Lung (tissue), 11 donors: ENCODE measurements at regions not wholly inside any gene's neighbourhood (a gene's known extent, or its start where the extent isn't known, plus 50 kb on each side); places are given as distances from the start of the nearest gene placed in this dataset.

ENCODE experiments used
- ATAC-seq: fragments of 200-7000 bp; cut with Tn5 transposase; one replicate; pipeline ENCODE4 v1.9.1; 2020; ENCODE audit warnings: moderate number of reproducible peaks; ENCODE audit not compliant: insufficient read depth, low FRiP score
- DNase-seq, 3 donors: peaks; one replicate each; pipeline ENCODE4 v3.0.0-alpha.2; 2013 to 2017
- H3K27ac ChIP-seq, 2 donors: one replicate each; pipeline ENCODE4 v1.5.1; 2013; ENCODE audit warnings: mild to moderate bottlenecking in 2 of 2, moderate library complexity in 2 of 2, control low read depth in 1 of 2, inconsistent platforms in 1 of 2, low read depth in 1 of 2, low read length in 1 of 2
- H3K27me3 ChIP-seq, 3 donors: one replicate each; pipeline ENCODE4 v1.5.1; 2013; ENCODE audit warnings: low read length in 2 of 3; ENCODE audit not compliant: control insufficient read depth in 3 of 3, insufficient read depth in 3 of 3
- H3K36me3 ChIP-seq, 4 donors: one replicate each; pipeline ENCODE4 v1.5.1; 2013; ENCODE audit warnings: low read length in 4 of 4, mild to moderate bottlenecking in 1 of 4, moderate library complexity in 1 of 4; ENCODE audit not compliant: control insufficient read depth in 4 of 4, insufficient read depth in 4 of 4
- H3K4me1 ChIP-seq, 5 donors: one replicate each; pipeline ENCODE4 v1.5.1; 2013; ENCODE audit warnings: low read length in 5 of 5, mild to moderate bottlenecking in 2 of 5, moderate library complexity in 1 of 5; ENCODE audit not compliant: control insufficient read depth in 5 of 5, insufficient read depth in 5 of 5
- H3K4me3 ChIP-seq: one replicate; pipeline ENCODE4 v1.5.1; 2013; ENCODE audit warnings: mild to moderate bottlenecking, control low read depth, moderate library complexity
- H3K9ac ChIP-seq, 2 donors: one replicate each; pipeline ENCODE4 v1.5.1; 2013; ENCODE audit warnings: low read length in 2 of 2, control low read depth in 1 of 2; ENCODE audit not compliant: insufficient read depth in 1 of 2
- H3K9me3 ChIP-seq, 4 donors: one replicate each; pipeline ENCODE4 v1.5.1; 2013; ENCODE audit warnings: low read length in 3 of 4, mild to moderate bottlenecking in 1 of 4, moderate library complexity in 1 of 4; ENCODE audit not compliant: control insufficient read depth in 4 of 4, insufficient read depth in 3 of 4
- WGBS, 2 donors: extraction: QIAGEN DNeasy Blood & Tissue Kit; methylation state at CpG; one replicate each; pipeline ENCODE4 v1.1.7; 2013; 5-methylcytosine and 5-hydroxymethylcytosine counted together
- TF ChIP-seq, protein P1 (sequence below): IDR thresholded peaks from 2 replicates; pipeline ENCODE4 v1.5.1; 2012; ENCODE audit warnings: mild to moderate bottlenecking; ENCODE audit errors: control extremely low read depth, extremely low read depth
- donor health status: control.
- donor health status: control.
- donor health status: Bipolar disorder and iron deficiency.
- donor health status: healthy.
- donor health status: DM: yes; HTN: yes; CAD: no.

DNA sequence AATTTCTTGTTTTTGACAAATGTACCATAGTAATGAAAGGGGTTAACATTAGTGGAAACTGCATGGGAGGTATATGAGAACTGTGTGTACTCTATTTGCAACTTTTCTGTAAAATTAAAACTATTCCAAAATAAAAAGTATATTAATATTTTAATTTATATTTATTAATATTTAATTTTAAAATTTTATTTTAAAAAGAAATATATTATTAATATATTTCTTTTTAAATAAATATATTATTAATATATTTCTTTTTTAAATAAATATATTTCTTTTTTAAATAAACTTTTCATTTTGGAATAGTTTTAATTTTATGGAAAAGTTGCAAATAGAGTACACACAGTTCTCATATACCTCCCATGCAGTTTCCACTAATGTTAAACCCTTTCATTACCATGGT lies 101.1 kb upstream of the SLC7A1 start:
- ATAC-seq (no peak), DNase-seq (no peak)
- Histone ChIP-seq H3K27me3 (peaks cover 0 to 2% (median 0%) of the 10 kb centered on the region in 3 donors), H3K27ac (no peak overlapping the region), H3K4me1 (no peaks in the 10 kb centered on the region), H3K9ac (no peak overlapping the region), H3K4me3 (no peak overlapping the region), H3K9me3 (peaks cover 0 to 4% (median 0%) of the 10 kb centered on the region in 4 donors), H3K36me3 (no peaks in the 10 kb centered on the region)
- TF ChIP-seq, protein P1, sequence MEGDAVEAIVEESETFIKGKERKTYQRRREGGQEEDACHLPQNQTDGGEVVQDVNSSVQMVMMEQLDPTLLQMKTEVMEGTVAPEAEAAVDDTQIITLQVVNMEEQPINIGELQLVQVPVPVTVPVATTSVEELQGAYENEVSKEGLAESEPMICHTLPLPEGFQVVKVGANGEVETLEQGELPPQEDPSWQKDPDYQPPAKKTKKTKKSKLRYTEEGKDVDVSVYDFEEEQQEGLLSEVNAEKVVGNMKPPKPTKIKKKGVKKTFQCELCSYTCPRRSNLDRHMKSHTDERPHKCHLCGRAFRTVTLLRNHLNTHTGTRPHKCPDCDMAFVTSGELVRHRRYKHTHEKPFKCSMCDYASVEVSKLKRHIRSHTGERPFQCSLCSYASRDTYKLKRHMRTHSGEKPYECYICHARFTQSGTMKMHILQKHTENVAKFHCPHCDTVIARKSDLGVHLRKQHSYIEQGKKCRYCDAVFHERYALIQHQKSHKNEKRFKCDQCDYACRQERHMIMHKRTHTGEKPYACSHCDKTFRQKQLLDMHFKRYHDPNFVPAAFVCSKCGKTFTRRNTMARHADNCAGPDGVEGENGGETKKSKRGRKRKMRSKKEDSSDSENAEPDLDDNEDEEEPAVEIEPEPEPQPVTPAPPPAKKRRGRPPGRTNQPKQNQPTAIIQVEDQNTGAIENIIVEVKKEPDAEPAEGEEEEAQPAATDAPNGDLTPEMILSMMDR = no peak

DNA sequence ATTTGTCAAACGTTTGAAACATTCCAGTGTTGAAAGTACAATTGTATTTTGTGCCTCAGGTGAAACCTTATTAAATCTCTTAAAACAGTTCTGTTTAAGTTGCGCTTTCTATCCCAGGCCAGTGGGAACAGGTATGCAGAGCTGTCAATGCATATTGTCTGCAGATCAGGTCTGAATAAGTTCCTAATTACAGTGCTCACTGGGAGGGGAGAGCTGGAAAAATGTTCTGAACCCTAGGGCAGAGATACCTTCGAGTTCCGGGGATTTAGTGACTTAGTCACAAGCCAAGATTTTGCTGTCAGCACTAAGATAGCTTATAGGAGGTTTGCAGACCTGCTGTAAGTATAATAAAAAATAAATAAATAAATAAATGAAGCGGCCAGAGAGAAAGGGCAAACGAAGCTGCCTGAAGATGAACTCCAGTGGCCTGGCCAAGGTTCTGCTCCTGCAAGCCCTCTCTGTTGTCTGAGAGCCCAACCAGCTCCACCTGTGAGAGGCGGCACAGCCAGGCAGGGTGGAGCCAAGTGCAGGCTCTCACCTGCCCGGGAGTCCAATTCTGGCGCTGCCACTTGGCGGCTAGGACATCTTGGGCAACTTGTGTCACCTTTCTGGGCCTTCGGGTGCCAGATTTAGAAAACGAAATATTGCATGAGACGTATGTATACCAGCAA lies 97.9 kb upstream of the SLC7A1 start:
- ATAC-seq = no peak
- no peaks in the 10 kb centered on the region for H3K4me1 ChIP-seq
- TF ChIP-seq, protein P1 = no peak
- no peak overlapping the region for H3K4me3 ChIP-seq
- H3K9me3 ChIP-seq = peaks cover 0 to 4% (median 0%) of the 10 kb centered on the region in 4 donors
- H3K27me3 ChIP-seq = peaks cover 0 to 2% (median 0%) of the 10 kb centered on the region in 3 donors
- H3K27ac ChIP-seq = no peak overlapping the region
- 75 to 88% methylated on average over 13 of the region's 13 CpGs for WGBS, 2 donors
- H3K36me3 ChIP-seq = no peaks in the 10 kb centered on the region
- H3K9ac ChIP-seq = no peak overlapping the region
- no peak for DNase-seq

DNA sequence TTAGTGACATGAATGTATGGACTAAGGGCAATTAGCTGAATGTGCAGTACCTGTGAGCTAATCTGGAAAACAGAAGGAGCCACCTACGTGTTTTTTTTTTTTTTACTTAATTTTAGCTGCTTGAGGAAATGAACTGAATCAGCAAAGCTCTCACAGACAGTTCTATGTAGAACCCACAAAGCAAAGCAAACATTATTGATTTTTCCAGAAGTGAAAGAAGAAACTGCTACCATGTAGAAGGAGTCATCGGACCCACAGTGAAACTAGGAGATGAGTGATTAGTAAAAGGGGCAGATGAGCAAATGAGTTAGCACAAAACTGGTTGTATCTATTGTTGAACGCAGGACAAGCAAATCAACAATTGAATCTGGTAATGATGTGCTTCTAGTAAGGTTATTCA lies 94.1 kb upstream of the SLC7A1 start:
- no peaks in the 10 kb centered on the region for H3K36me3 ChIP-seq
- no peak for DNase-seq
- H3K27me3 ChIP-seq = peaks cover 0 to 2% (median 0%) of the 10 kb centered on the region in 3 donors
- H3K9me3 ChIP-seq = no peaks in the 10 kb centered on the region
- no peak overlapping the region for H3K9ac ChIP-seq
- H3K4me3 ChIP-seq = no peak overlapping the region
- ATAC-seq = no peak
- H3K4me1 ChIP-seq = no peaks in the 10 kb centered on the region
- 72 to 73% methylated on average over 3 of the region's 3 CpGs for WGBS, 2 donors
- no peak overlapping the region for H3K27ac ChIP-seq
- TF ChIP-seq, protein P1 = no peak

DNA sequence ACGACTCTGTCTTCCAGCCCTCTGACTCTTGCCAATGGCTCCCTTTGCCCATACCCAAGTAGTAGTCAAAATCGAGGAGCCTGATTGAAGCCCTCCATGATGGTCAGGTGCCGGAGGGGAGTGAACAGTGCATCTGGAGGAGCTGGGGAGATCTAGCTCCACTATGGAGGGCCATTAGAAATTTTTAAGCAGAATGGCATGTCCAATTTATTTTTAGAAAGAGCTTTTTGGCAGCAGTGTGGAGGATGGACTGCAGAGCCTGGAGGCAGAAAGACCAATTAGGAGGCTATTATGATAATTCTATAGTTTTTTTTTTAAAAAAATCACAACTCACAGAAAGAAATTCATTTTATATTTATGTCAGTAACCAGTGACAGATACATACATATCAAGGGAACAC lies 92.7 kb upstream of the SLC7A1 start:
- no peak for ATAC-seq
- 94 to 97% methylated on average over 3 of the region's 3 CpGs for WGBS, 2 donors
- peaks cover 0 to 2% (median 0%) of the 10 kb centered on the region in 4 donors for H3K9me3 ChIP-seq

More for the DNA sequence above, 92.7 kb upstream of the SLC7A1 start:
- H3K9ac ChIP-seq = no peak overlapping the region
- H3K4me1 ChIP-seq = no peaks in the 10 kb centered on the region
- no peaks in the 10 kb centered on the region for H3K36me3 ChIP-seq
- no peak for DNase-seq
- TF ChIP-seq, protein P1 = no peak
- H3K27me3 ChIP-seq = no peaks in the 10 kb centered on the region
- no peak overlapping the region for H3K4me3 ChIP-seq
- no peak overlapping the region for H3K27ac ChIP-seq
